ENCODE measurements at regions not wholly inside any gene's neighbourhood (a gene's known extent, or its start where the extent isn't known, plus 50 kb on each side); places are given as distances from the start of the nearest gene placed in this dataset.

- Mint-ChIP-seq H3K36me3 (ENCODE audit: low read depth) (no peaks in the 10 kb centered on the region), H3K27ac (ENCODE audit: unreplicated experiment) (no peak overlapping the region), H3K27me3 (ENCODE audit: low read depth) (no peaks in the 10 kb centered on the region), H3K4me3 (ENCODE audit: unreplicated experiment) (no peak overlapping the region), H3K4me1 (ENCODE audit: low read depth) (peaks cover 3% of the 10 kb centered on the region), H3K9me3 (ENCODE audit: low read depth) (no peaks in the 10 kb centered on the region)
- DNase-seq (ENCODE audit: low spot score) = no peak
- no peak for TF ChIP-seq CTCF (IDR thresholded peaks at IDR 0.05)
These were observed 381.0 kb upstream of the RPS23 start for GRCh38 chr5:82659115-82659514.

DNA sequence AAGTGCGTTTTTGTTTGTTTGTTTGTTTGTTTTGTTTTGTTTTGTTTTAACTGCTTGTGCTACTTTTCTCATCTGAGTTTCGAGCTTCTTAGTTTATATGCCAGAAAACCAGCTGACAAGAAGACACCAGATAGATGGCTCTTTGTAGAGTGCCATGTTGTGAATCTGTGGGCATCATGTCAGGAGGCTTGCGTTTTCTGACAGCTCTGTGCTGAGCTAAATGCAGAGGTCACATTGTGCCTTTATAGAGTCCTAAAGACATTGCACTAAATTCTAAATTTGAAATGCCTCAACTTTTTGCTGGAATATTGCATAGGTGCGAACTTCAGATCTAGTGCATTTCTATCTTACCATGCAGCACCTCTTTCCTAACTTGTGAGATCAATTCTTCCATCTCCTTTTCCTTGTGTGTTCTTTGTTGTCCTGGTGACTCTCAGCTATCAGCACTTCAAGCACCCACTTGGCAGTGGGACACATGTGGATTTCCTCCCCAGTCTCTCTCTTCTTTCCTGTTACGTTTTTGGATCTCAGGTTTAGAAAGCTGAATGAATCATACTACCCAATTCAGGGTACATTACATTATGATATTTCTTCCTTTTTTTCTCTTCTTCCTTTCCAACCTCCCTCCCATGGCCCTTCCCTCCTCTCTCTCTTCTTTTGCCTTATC is 379.0 kb upstream of the RPS23 start:
- TF ChIP-seq CTCF (IDR thresholded peaks at IDR 0.05) = no peak
- Mint-ChIP-seq H3K9me3 (ENCODE audit: low read depth) (no peaks in the 10 kb centered on the region), H3K36me3 (ENCODE audit: low read depth) (no peaks in the 10 kb centered on the region), H3K27me3 (ENCODE audit: low read depth) (no peaks in the 10 kb centered on the region), H3K4me1 (ENCODE audit: low read depth) (peaks cover 3% of the 10 kb centered on the region), H3K27ac (ENCODE audit: unreplicated experiment) (no peak overlapping the region), H3K4me3 (ENCODE audit: unreplicated experiment) (no peak overlapping the region)
- no peak for DNase-seq (ENCODE audit: low spot score)

GRCh38 chr5:82656341-82656761 is 378.2 kb upstream of the RPS23 start:
- DNase-seq (ENCODE audit: low spot score) = no peak

DNA sequence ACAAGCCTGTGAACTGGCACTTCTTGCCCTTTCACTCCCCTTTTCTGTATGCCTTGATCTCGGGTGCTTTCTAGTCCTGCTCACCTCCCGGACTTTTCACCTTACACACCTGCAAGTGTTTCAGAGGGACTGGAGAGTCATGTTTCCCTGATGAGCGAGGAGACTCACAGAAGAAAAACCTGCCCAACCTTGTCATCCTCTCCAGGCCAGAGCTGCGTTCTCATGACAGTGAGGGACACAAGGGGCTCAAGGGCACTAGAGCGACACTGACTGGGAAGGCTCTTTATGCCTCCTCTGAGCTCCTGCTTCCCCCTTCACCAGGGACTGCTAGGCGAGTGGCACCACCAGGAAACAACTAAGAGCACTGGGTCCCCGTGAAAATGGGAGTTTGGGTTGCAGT is 376.9 kb upstream of the RPS23 start:
- H3K4me3 Mint-ChIP-seq (ENCODE audit: unreplicated experiment) = no peak overlapping the region
- H3K9me3 Mint-ChIP-seq (ENCODE audit: low read depth) = no peaks in the 10 kb centered on the region
- no peaks in the 10 kb centered on the region for H3K36me3 Mint-ChIP-seq (ENCODE audit: low read depth)
- peaks cover 3% of the 10 kb centered on the region for H3K4me1 Mint-ChIP-seq (ENCODE audit: low read depth)
- no peaks in the 10 kb centered on the region for H3K27me3 Mint-ChIP-seq (ENCODE audit: low read depth)
- no peak for TF ChIP-seq CTCF (IDR thresholded peaks at IDR 0.05)
- no peak overlapping the region for H3K27ac Mint-ChIP-seq (ENCODE audit: unreplicated experiment)
- no peak for DNase-seq (ENCODE audit: low spot score)

More at GRCh38 chr5:82656341-82656761, 378.2 kb upstream of the RPS23 start:
- Mint-ChIP-seq H3K36me3 (ENCODE audit: low read depth) (no peaks in the 10 kb centered on the region), H3K4me3 (ENCODE audit: unreplicated experiment) (no peak overlapping the region), H3K4me1 (ENCODE audit: low read depth) (peaks cover 3% of the 10 kb centered on the region), H3K9me3 (ENCODE audit: low read depth) (no peaks in the 10 kb centered on the region), H3K27ac (ENCODE audit: unreplicated experiment) (no peak overlapping the region), H3K27me3 (ENCODE audit: low read depth) (no peaks in the 10 kb centered on the region)
- TF ChIP-seq CTCF (IDR thresholded peaks at IDR 0.05) = no peak

DNA sequence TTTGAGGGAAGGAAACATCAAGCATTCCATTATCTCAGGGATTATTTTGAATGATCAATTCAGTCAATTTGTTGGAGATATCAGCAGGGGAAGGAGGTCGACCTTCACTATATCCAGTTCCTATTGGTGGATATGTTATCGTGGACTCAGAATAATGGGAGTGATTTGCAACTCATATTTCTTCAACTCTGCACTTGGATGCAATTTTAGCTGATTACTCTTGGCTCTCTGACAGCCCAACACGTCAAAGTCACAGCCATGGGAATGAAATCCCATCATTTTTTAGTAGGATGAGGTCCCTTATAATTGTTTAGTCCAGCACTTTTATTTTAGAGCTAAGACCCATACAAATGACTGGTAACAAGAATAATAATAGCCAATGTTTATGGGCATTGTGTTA is 371.8 kb upstream of the RPS23 start:
- H3K27me3 Mint-ChIP-seq (ENCODE audit: low read depth) = no peaks in the 10 kb centered on the region
- no peak overlapping the region for H3K27ac Mint-ChIP-seq (ENCODE audit: unreplicated experiment)
- no peak for DNase-seq (ENCODE audit: low spot score)
- H3K36me3 Mint-ChIP-seq (ENCODE audit: low read depth) = no peaks in the 10 kb centered on the region
- H3K9me3 Mint-ChIP-seq (ENCODE audit: low read depth) = no peaks in the 10 kb centered on the region
- H3K4me1 Mint-ChIP-seq (ENCODE audit: low read depth) = no peaks in the 10 kb centered on the region
- no peak for TF ChIP-seq CTCF (IDR thresholded peaks at IDR 0.05)
- no peak overlapping the region for H3K4me3 Mint-ChIP-seq (ENCODE audit: unreplicated experiment)

All from chondrocyte (in vitro differentiated cells).